ENCODE measurements at regions not wholly inside any gene's neighbourhood (a gene's known extent, or its start where the extent isn't known, plus 50 kb on each side); places are given as distances from the start of the nearest gene placed in this dataset.

GRCh38 chr7:19928247-19928646 is 154.8 kb upstream of the TMEM196 start:
- no peak overlapping the region for H2BK5ac ChIP-seq (ENCODE audit: insufficient read length, low read length)
- no peaks in the 10 kb centered on the region for H3K4me1 ChIP-seq (ENCODE audit: insufficient read depth, low read length)
- H4K20me1 ChIP-seq (ENCODE audit: control insufficient read depth, insufficient read depth, insufficient read length): no peaks in the 10 kb centered on the region
- no peak overlapping the region for H4K91ac ChIP-seq (ENCODE audit: insufficient read length, low read depth, low read length)
- H3K4me1 Mint-ChIP-seq: no peaks in the 10 kb centered on the region
- H2BK120ac ChIP-seq (ENCODE audit: low read depth, low read length, poor library complexity, severe bottlenecking): no peak overlapping the region
- H3K9me3 Mint-ChIP-seq: no peaks in the 10 kb centered on the region
- no peaks in the 10 kb centered on the region for H3K79me1 ChIP-seq (ENCODE audit: insufficient read depth, low read depth, low read length, poor library complexity, severe bottlenecking)
- H3K56ac ChIP-seq (ENCODE audit: insufficient read length, low read depth, low read length): no peak overlapping the region
- H3K79me2 ChIP-seq (ENCODE audit: insufficient read depth, low read length): no peaks in the 10 kb centered on the region
- no peak for DNase-seq
- no peak overlapping the region for H3K27ac ChIP-seq (ENCODE audit: insufficient read length, low read depth, low read length)
- no peak overlapping the region for H3K4ac ChIP-seq (ENCODE audit: low read depth, low read length)
- H3K9ac ChIP-seq (ENCODE audit: extremely low read depth, insufficient read length, low read length): no peak overlapping the region
- no peak overlapping the region for H3K14ac ChIP-seq (ENCODE audit: insufficient read depth, low read length)
- no peak overlapping the region for H3K27ac Mint-ChIP-seq
- no peak overlapping the region for H4K5ac ChIP-seq (ENCODE audit: insufficient read length, low read depth, low read length)
- no peaks in the 10 kb centered on the region for H3K27me3 Mint-ChIP-seq (ENCODE audit: low read depth)
- no peak overlapping the region for H3T11ph ChIP-seq (ENCODE audit: low read length)
- no peak overlapping the region for H4K8ac ChIP-seq (replicated peaks; ENCODE audit: insufficient read length, low read depth, low read length)
- H2BK20ac ChIP-seq (ENCODE audit: low read depth, low read length, poor library complexity, severe bottlenecking): no peak overlapping the region
- H3K27me3 ChIP-seq (ENCODE audit: insufficient read depth, low read length): no peaks in the 10 kb centered on the region
- no peak overlapping the region for H2AK5ac ChIP-seq (ENCODE audit: insufficient read length, low read length)
- no peak overlapping the region for H3K4me2 ChIP-seq (ENCODE audit: insufficient read depth, insufficient read length, low read length)
- H3K23me2 ChIP-seq (ENCODE audit: insufficient read length, low read depth, low read length, poor library complexity, severe bottlenecking): no peaks in the 10 kb centered on the region
- no peak overlapping the region for H3K4me3 Mint-ChIP-seq
- no peaks in the 10 kb centered on the region for H3K9me3 ChIP-seq (ENCODE audit: control insufficient read depth, low read depth, low read length)
- no peak overlapping the region for H2AFZ ChIP-seq (ENCODE audit: low read length)
- no peak for TF ChIP-seq CTCF (conservative IDR thresholded peaks at IDR 0.05)
- no peak overlapping the region for H2BK15ac ChIP-seq (ENCODE audit: low read depth, low read length)
- H3K18ac ChIP-seq (ENCODE audit: insufficient read length, low read depth, low read length): no peak overlapping the region
- 0 out of 7 replicates have a peak, but pooled peaks cover 0 to 4% (median 0%) of the 10 kb centered on the region in 3 experiments for H3K36me3 Mint-ChIP-seq (ENCODE audit: insufficient read depth in 1 of 3, low read depth in 3 of 3)
- no peak overlapping the region for H2BK12ac ChIP-seq (ENCODE audit: insufficient read length, low read depth, low read length)
- no peak overlapping the region for H3K23ac ChIP-seq (ENCODE audit: insufficient read length, low read depth, low read length)
